RWPE2 (cell line): ENCODE measurements at regions not wholly inside any gene's neighbourhood (a gene's known extent, or its start where the extent isn't known, plus 50 kb on each side); places are given as distances from the start of the nearest gene placed in this dataset.

Experiments
- ATAC-seq: fragments of 200-7000 bp; cut with Tn5 transposase; 3 replicates; pipeline ENCODE4 v1.9.1; 2021; ENCODE audit warnings: low read depth
- DNase-seq: peaks from one replicate; pipeline ENCODE4 v3.0.0-alpha.2; 2020; ENCODE audit warnings: low spot score
- H3K27ac ChIP-seq: fragments of 450-650 bp; 2 replicates; pipeline ENCODE4 v1.5.1; 2017; ENCODE audit warnings: mild to moderate bottlenecking; ENCODE audit not compliant: poor library complexity, severe bottlenecking
- H3K27me3 ChIP-seq: fragments of 250-450 bp; sonication (Bioruptor Pico); 2 replicates; pipeline ENCODE4 v1.5.1; 2021; ENCODE audit warnings: mild to moderate bottlenecking, moderate library complexity; ENCODE audit not compliant: insufficient read depth, poor library complexity, severe bottlenecking
- H3K36me3 ChIP-seq: fragments of 250-450 bp; sonication (Bioruptor Pico); 2 replicates; pipeline ENCODE4 v1.5.1; 2020; ENCODE audit warnings: low read depth, mild to moderate bottlenecking, moderate library complexity
- H3K4me1 ChIP-seq: fragments of 250-450 bp; sonication (Bioruptor Pico); 2 replicates; pipeline ENCODE4 v1.5.1; 2021; ENCODE audit warnings: mild to moderate bottlenecking, moderate library complexity; ENCODE audit not compliant: insufficient read depth, poor library complexity, severe bottlenecking
- H3K4me3 ChIP-seq: fragments of 250-450 bp; sonication (Bioruptor Pico); 2 replicates; pipeline ENCODE4 v1.5.1; 2021; ENCODE audit warnings: mild to moderate bottlenecking, moderate library complexity; ENCODE audit not compliant: severe bottlenecking
- H3K9me3 ChIP-seq: fragments of 250-450 bp; sonication (Bioruptor Pico); 2 replicates; pipeline ENCODE4 v1.5.1; 2021; ENCODE audit warnings: mild to moderate bottlenecking, moderate library complexity; ENCODE audit not compliant: severe bottlenecking
- TF ChIP-seq, protein P1 (sequence below): fragments of 450-650 bp; IDR thresholded peaks from one replicate; pipeline ENCODE4 v1.5.1; 2017; ENCODE audit warnings: mild to moderate bottlenecking, moderate library complexity; ENCODE audit not compliant: poor library complexity, severe bottlenecking

DNA sequence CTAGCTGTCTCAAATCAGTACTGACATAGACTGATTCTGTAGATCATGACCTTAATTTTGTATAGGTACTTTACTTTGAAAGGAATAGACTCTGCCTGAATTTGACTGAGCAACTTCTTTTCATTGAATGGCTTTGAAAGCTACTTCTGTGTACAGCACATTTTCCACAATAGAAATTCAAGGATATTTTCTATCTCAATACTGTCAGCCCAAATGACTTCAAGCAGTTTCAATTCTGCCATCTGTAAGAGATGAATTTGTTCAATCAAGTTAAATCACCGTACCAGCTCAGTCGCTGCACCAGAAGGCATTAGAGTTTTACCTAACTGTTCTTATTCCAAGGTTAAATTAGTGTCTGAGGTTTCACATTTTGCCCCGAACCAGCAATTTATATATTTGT lies 107.0 kb upstream of the EYS start:
- Histone ChIP-seq H3K27ac (no peak overlapping the region), H3K4me1 (no peaks in the 10 kb centered on the region), H3K9me3 (no peaks in the 10 kb centered on the region), H3K27me3 (peaks cover 8% of the 10 kb centered on the region), H3K4me3 (no peak overlapping the region), H3K36me3 (no peaks in the 10 kb centered on the region)
- DNase-seq (no peak), ATAC-seq (no peak)
- TF ChIP-seq, protein P1, sequence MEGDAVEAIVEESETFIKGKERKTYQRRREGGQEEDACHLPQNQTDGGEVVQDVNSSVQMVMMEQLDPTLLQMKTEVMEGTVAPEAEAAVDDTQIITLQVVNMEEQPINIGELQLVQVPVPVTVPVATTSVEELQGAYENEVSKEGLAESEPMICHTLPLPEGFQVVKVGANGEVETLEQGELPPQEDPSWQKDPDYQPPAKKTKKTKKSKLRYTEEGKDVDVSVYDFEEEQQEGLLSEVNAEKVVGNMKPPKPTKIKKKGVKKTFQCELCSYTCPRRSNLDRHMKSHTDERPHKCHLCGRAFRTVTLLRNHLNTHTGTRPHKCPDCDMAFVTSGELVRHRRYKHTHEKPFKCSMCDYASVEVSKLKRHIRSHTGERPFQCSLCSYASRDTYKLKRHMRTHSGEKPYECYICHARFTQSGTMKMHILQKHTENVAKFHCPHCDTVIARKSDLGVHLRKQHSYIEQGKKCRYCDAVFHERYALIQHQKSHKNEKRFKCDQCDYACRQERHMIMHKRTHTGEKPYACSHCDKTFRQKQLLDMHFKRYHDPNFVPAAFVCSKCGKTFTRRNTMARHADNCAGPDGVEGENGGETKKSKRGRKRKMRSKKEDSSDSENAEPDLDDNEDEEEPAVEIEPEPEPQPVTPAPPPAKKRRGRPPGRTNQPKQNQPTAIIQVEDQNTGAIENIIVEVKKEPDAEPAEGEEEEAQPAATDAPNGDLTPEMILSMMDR = no peak

- H3K27me3 ChIP-seq = no peaks in the 10 kb centered on the region
- H3K4me1 ChIP-seq = no peaks in the 10 kb centered on the region
- H3K27ac ChIP-seq = no peak overlapping the region
- DNase-seq = no peak
- no peaks in the 10 kb centered on the region for H3K9me3 ChIP-seq
- ATAC-seq = no peak
- TF ChIP-seq, protein P1 = no peak
- no peaks in the 10 kb centered on the region for H3K36me3 ChIP-seq
- H3K4me3 ChIP-seq = no peak overlapping the region
Observed at GRCh38 chr6:65803186-65803585, 96.2 kb upstream of the EYS start.

DNA sequence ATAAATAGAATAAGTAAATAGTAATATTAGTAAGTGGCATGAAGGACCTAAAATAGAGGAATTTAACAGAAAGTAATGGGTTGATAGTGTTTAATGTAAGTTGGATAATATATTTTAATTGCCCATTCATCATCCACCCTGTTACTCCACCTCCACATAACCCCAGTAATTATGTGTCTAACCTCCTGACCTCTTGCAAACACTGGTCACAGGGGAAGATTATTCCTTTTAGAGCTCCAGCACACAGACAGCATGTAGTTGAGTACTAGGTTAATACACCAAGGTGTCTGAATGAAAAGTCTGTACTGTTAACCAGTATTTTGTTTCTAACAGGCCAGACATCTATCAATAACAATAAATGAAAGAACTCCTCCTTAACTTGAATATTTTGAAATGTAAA lies 92.4 kb upstream of the EYS start:
- TF ChIP-seq, protein P1 = no peak
- ATAC-seq (no peak), DNase-seq (no peak)
- no peak overlapping the region for H3K4me3 ChIP-seq
- H3K4me1 ChIP-seq = no peaks in the 10 kb centered on the region
- H3K9me3 ChIP-seq = no peaks in the 10 kb centered on the region
- H3K27me3 ChIP-seq = no peaks in the 10 kb centered on the region
- no peaks in the 10 kb centered on the region for H3K36me3 ChIP-seq
- no peak overlapping the region for H3K27ac ChIP-seq

DNA sequence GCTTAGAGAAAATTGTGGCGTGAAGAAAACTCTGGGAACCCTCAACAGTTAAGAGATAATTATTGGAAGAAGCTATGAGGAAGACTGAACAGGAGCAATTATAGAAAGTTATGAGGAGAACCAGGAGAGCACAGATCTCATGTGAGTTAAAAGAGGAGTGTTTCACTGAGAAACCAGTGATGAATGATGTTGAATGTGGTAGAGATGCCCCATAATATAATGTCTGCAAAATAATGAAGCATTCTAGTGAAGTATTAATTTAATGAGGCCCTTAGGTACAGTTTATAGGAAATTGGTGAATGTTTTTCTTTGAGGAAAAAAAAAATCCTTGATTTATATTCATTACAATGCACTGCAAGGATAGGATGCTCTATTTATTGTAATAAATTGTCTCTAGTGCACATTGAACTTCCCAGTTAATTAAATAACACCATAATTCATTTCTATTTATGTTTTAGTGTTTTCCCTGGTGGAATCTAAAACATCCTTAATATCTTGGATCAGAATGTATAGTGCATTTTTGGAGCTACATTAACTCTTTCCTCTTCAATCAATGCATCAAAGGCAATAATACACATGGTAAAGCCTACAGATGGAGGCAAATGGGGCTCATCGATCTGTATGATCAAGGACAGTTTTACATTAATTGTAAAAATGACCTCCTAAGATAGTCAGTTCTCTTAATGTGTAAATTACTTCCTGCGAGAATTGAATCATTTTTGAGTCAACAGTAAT lies 91.4 kb upstream of the EYS start:
- H3K27me3 ChIP-seq = no peaks in the 10 kb centered on the region
- no peaks in the 10 kb centered on the region for H3K9me3 ChIP-seq
- H3K4me1 ChIP-seq = no peaks in the 10 kb centered on the region
- H3K27ac ChIP-seq = no peak overlapping the region
- no peaks in the 10 kb centered on the region for H3K36me3 ChIP-seq
- no peak overlapping the region for H3K4me3 ChIP-seq
- ATAC-seq (no peak), DNase-seq (no peak)
- TF ChIP-seq, protein P1 = no peak

DNA sequence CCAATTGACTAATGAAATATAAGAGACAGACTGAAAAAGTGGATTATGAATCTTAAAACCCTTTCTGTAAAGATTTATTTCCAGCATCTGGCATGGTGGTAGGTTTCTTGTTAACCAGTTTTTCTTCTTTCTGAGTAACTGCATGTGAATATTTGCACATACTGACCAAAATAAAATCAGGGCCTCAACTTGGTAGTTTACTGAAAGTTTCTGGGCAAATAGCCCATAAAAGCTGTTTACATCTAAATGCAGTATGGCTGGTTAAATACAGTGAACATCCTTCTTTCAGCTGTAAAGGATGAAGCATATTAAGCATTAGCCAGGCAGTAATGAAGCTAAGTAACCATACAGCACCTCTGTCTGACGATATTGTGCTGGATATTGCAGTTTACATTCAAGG lies 83.6 kb upstream of the EYS start:
- no peaks in the 10 kb centered on the region for H3K4me1 ChIP-seq
- H3K9me3 ChIP-seq = no peaks in the 10 kb centered on the region
- H3K27ac ChIP-seq = no peak overlapping the region
- TF ChIP-seq, protein P1 = no peak
- ATAC-seq = no peak
- H3K36me3 ChIP-seq = no peaks in the 10 kb centered on the region
- H3K27me3 ChIP-seq = no peaks in the 10 kb centered on the region
- DNase-seq = no peak
- H3K4me3 ChIP-seq = no peak overlapping the region
